GM12878 (cell line): ENCODE measurements at regions not wholly inside any gene's neighbourhood (a gene's known extent, or its start where the extent isn't known, plus 50 kb on each side); places are given as distances from the start of the nearest gene placed in this dataset.

Experiments used
- ATAC-seq: fragments of 200-7000 bp; cut with Tn5 transposase; 3 replicates; pipeline ENCODE4 v1.9.1; 2020; ENCODE audit warnings: mild to moderate bottlenecking, moderate library complexity
- BruUV-seq: library from RNA; stranded (reverse); fragments of 400-500 nt; replicated peaks from 2 replicates; lab custom pipeline; 2021; lab: Mats Ljungman, UMichigan
- CTCF ChIA-PET: fragments of 300-600 bp; sonication (Branson Sonifier 250); formaldehyde crosslinking; extraction: SDS; loops from one replicate; lab custom pipeline; 2021; ENCODE audit warnings: inconsistent platforms; lab: Yijun Ruan, JAX
- POLR2A ChIA-PET: fragments of 350-600 bp; formaldehyde crosslinking; extraction: SDS; loops from one replicate; lab custom pipeline; 2021; ENCODE audit warnings: inconsistent platforms; lab: Charles Lee
- RAD21 ChIA-PET: fragments of 300-600 bp; sonication (Branson Sonifier 250); formaldehyde crosslinking; loops from one replicate; lab custom pipeline; 2023; ENCODE audit warnings: antibody characterized with exemption; ENCODE audit not compliant: unreplicated experiment; lab: Charles Lee
- SMC1A ChIA-PET: fragments of 300-600 bp; sonication (Branson Sonifier 250); formaldehyde crosslinking; loops from one replicate; lab custom pipeline; 2023; ENCODE audit not compliant: unreplicated experiment, uncharacterized antibody; lab: Charles Lee
- DNase-seq: peaks from one replicate; pipeline ENCODE4 v3.0.0-alpha.2; 2011; ENCODE audit warnings: low read depth, low spot score
- FAIRE-seq: peaks from 3 replicates; lab custom pipeline; 2011; peaks lifted over from hg19 to GRCh38; lab: Jason Lieb, UNC
- H2AFZ ChIP-seq: 2 replicates; pipeline ENCODE4 v1.6.0; 2011; ENCODE audit warnings: low read depth, low read length, control low read depth; ENCODE audit not compliant: control insufficient read depth
- H3K27ac ChIP-seq: 2 replicates; pipeline ENCODE4 v1.5.1; 2011; ENCODE audit warnings: control low read depth; ENCODE audit not compliant: control insufficient read depth, insufficient read depth
- H3K27me3 ChIP-seq, 2 experiments: replicated peaks in 1 of 2; 2 replicates each; pipeline versions ENCODE4 v1.6.0 to v1.6.1; 2011; ENCODE audit warnings: low read length in 1 of 2; ENCODE audit not compliant: control insufficient read depth in 2 of 2, insufficient read depth in 2 of 2
- H3K36me3 ChIP-seq, 2 experiments: 2 replicates each; pipeline ENCODE4 v1.5.1; 2011; ENCODE audit warnings: low read length in 1 of 2; ENCODE audit not compliant: control insufficient read depth in 2 of 2, insufficient read depth in 2 of 2
- H3K4me1 ChIP-seq: 2 replicates; pipeline ENCODE4 v1.6.1; 2011; ENCODE audit warnings: mild to moderate bottlenecking, low read length, moderate library complexity, mixed read lengths; ENCODE audit not compliant: control insufficient read depth, insufficient read depth
- H3K4me2 ChIP-seq: 2 replicates; pipeline ENCODE4 v1.6.0; 2011; ENCODE audit warnings: control low read depth; ENCODE audit not compliant: control insufficient read depth, insufficient read depth
- H3K4me3 ChIP-seq: fragments of 200-600 bp; sonication (generic); 2 replicates; pipeline ENCODE4 v1.5.1; 2016
- H3K79me2 ChIP-seq: 2 replicates; pipeline ENCODE4 v1.6.0; 2011; ENCODE audit warnings: low read length; ENCODE audit not compliant: control insufficient read depth, insufficient read depth
- H3K9ac ChIP-seq: 2 replicates; pipeline ENCODE4 v1.8.0; 2011; ENCODE audit warnings: low read length, control low read depth, mixed read lengths; ENCODE audit not compliant: control insufficient read depth, insufficient read depth
- H3K9me3 ChIP-seq: replicated peaks from 3 replicates; pipeline ENCODE4 v1.5.1; 2011; ENCODE audit warnings: mild to moderate bottlenecking, low read length; ENCODE audit not compliant: control insufficient read depth, insufficient read depth
- H4K20me1 ChIP-seq: 2 replicates; pipeline ENCODE4 v1.6.0; 2011; ENCODE audit not compliant: control insufficient read depth, insufficient read depth
- RBBP5 ChIP-seq: fragments of 200-600 bp; sonication (generic); conservative IDR thresholded peaks from 2 replicates; pipeline ENCODE4 v1.6.1; 2016
- SP1 ChIP-seq: IDR thresholded peaks from one replicate; pipeline ENCODE4 v1.6.1; 2011; ENCODE audit warnings: low read depth, low read length
- WGBS: methylation state at CpG from one replicate; pipeline ENCODE4 v1.1.6; 2016; ENCODE audit warnings: low lambda C conversion rate; ENCODE audit not compliant: insufficient replicate concordance, insufficient coverage; ENCODE audit errors: missing lambda C conversion rate; 5-methylcytosine and 5-hydroxymethylcytosine counted together
- in situ Hi-C: fragments of 300-500 bp; cut with MboI; formaldehyde crosslinking; loops from 9 replicates; pipeline ENCODE4 v1.14.3; 2018; ENCODE audit warnings: mixed read lengths
- intact Hi-C: fragments of 100-400 bp; cut with micrococcal nuclease; formaldehyde crosslinking; loops from one replicate; pipeline ENCODE4 v1.14.2; 2022; ENCODE audit not compliant: unreplicated experiment
- TF ChIP-seq, protein P1 (sequence below): IDR thresholded peaks from 2 replicates; pipeline ENCODE4 v1.6.1; 2012; ENCODE audit warnings: low read depth, low read length, improper control_type of control experiment

DNA sequence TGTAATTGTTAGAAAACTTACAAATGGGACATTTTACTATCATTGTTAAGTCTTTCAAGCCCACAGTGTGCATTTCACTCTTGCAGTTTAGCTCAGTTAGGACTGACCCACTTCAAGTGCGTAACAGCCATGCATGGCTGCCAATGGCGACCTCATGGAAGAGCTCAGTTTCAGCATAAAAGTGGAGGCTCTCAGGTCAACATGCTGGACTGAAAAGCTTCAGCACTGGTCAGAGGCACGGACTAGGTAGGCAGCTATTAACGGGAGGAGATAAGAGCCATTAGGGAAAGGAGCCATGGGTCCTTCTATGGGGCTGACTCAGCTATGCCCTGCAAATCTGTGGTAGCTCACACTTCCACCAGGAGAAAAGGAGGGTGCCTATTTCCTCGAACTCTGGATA lies 101.8 kb downstream of the TTLL2 start:
- H3K4me3 ChIP-seq = no peak overlapping the region
- H2AFZ ChIP-seq = no peak overlapping the region
- 26% methylated on average over 5 of the region's 5 CpGs for WGBS
- RAD21 ChIA-PET = no interaction called here
- BruUV-seq = no TSS peak
- H3K27me3 ChIP-seq = no peaks in the 10 kb centered on the region
- TF ChIP-seq SP1 = no peak
- TF ChIP-seq, protein P1, sequence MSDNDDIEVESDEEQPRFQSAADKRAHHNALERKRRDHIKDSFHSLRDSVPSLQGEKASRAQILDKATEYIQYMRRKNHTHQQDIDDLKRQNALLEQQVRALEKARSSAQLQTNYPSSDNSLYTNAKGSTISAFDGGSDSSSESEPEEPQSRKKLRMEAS = no peak
- TF ChIP-seq, all 136 proteins: peak for 0
- ATAC-seq (no peak), DNase-seq (no peak), FAIRE-seq (no peak)
- H3K79me2 ChIP-seq = no peaks in the 10 kb centered on the region
- SMC1A ChIA-PET = no interaction called here
- CTCF ChIA-PET = no interaction called here
- intact Hi-C loops = no loop called here
- H3K36me3 ChIP-seq = no peaks in the 10 kb centered on the region
- H3K4me2 ChIP-seq = no peak overlapping the region
- in situ Hi-C loops = no loop called here
- POLR2A ChIA-PET = no interaction called here
- no peak overlapping the region for H3K27ac ChIP-seq
- no peaks in the 10 kb centered on the region for H4K20me1 ChIP-seq
- no peak overlapping the region for H3K9ac ChIP-seq
- no peaks in the 10 kb centered on the region for H3K4me1 ChIP-seq
- no peaks in the 10 kb centered on the region for H3K9me3 ChIP-seq

DNA sequence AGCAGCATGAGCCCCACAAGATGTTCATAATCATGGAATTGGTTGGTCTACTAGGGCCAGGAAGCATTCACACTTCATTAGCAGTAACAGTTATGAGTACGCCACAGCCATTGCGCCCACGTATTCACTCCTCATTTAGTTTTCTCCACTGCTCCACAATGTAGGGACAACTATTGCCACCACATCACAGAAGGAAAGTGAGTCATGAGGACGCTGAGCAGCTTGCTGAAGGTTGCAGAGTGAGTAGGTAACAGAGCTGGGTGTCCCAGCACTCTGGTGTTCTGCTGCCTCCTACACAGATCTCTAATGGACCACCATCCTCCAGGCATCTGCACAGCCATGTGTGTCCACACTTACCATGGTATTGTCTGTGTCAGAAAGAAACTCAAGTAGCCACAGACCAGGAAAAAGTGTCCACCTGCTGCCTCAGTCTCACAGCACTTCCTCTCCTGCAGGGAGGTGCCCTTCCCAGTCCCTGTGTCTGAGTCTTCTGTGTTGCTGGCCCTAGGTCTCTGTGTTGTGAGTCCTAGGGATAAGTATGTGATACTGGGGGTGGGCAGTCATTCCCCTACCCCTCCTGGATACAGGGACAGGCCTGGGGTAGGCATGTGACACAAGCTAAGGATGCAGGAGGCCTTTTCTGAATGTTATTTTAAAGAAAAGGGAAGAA lies 103.9 kb downstream of the TTLL2 start:
- CTCF ChIA-PET = no interaction called here
- no peak for DNase-seq
- Histone ChIP-seq H3K79me2 (no peaks in the 10 kb centered on the region), H3K4me2 (no peak overlapping the region), H3K9me3 (no peaks in the 10 kb centered on the region), H2AFZ (no peak overlapping the region), H3K4me3 (no peak overlapping the region), H3K36me3 (no peaks in the 10 kb centered on the region), H3K27ac (no peak overlapping the region), H4K20me1 (no peaks in the 10 kb centered on the region), H3K27me3 (no peaks in the 10 kb centered on the region), H3K4me1 (no peaks in the 10 kb centered on the region), H3K9ac (no peak overlapping the region)
- 45% methylated on average over 4 of the region's 4 CpGs for WGBS
- intact Hi-C loops (no loop called here), in situ Hi-C loops (no loop called here)
- no peak for TF ChIP-seq RBBP5
- BruUV-seq = no TSS peak
- no peak for ATAC-seq
- no peak for FAIRE-seq
- RAD21 ChIA-PET = no interaction called here
- SMC1A ChIA-PET = no interaction called here
- POLR2A ChIA-PET = interaction anchor here (0.6 kb wide), 1 partner anchor 698 kb away, joined by 5 read pairs; no protein-coding TSS in a partner anchor
